ENCODE measurements at regions not wholly inside any gene's neighbourhood (a gene's known extent, or its start where the extent isn't known, plus 50 kb on each side); places are given as distances from the start of the nearest gene placed in this dataset.
A peak's percentile ranks its signal among the peaks of the same experiment; 100 is the strongest.

DNA sequence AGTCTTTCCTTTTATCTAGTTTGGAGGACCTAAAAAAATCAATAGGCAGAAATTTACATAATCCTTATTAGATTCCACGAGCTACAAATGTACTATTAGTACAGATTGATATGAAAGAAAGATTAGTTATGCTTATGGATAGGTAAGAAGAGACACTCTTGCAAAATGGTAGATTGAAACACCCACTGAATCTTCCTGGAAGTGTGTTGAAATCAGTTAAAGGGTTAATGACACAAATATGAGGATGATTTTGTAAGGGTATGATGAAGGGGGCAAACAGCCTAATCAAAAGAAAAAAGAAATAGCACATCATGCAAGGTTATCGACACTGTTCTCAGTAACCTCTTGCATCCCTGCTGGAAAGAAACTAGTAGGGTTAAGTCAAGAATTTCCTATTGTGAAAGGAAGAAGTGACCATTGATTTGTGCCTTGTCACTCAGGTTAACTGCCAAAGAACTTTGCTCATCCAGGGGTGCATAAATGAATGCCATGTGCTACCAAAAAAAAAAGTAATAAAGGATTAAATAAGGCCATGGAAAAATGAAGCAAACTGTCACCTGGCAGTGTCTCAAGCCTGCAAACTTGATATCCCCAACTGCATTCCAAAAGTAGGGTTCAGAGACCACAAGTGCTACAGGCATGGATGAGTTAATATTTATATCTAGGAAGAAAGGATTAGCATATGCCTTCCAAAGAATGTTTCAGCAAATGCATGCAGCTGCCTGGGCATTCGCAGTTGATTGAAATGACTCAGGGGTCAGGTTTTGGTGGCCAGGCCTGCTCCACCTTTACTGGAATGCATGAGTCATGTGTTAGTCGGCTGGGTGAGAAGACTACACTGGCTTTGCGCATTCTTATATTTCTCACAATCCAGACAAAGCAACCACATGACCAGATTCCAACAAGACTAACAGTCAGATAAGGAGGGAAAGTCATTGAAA, 78.3 kb upstream of the ATXN3L start:
- Histone ChIP-seq H3K4me3 (no peak overlapping the region), H3K27me3 (replicated peaks; ENCODE audit: insufficient read depth) (no peaks in the 10 kb centered on the region), H3K27ac (peak overlapping the region; percentile 76 to 80), H3K9me3 (no peaks in the 10 kb centered on the region), H3K36me3 (no peaks in the 10 kb centered on the region), H3K4me1 (ENCODE audit: control insufficient read depth in 1 of 2, low read depth in 2 of 2) (peaks cover 7 to 16% of the 10 kb centered on the region in 2 donors)
- DNase-seq (ENCODE audit: low spot score) (peak; percentile 33), ATAC-seq (ENCODE audit: insufficient number of reproducible peaks, low FRiP score, low read depth) (peak; percentile 88)
- TF ChIP-seq, protein P1, sequence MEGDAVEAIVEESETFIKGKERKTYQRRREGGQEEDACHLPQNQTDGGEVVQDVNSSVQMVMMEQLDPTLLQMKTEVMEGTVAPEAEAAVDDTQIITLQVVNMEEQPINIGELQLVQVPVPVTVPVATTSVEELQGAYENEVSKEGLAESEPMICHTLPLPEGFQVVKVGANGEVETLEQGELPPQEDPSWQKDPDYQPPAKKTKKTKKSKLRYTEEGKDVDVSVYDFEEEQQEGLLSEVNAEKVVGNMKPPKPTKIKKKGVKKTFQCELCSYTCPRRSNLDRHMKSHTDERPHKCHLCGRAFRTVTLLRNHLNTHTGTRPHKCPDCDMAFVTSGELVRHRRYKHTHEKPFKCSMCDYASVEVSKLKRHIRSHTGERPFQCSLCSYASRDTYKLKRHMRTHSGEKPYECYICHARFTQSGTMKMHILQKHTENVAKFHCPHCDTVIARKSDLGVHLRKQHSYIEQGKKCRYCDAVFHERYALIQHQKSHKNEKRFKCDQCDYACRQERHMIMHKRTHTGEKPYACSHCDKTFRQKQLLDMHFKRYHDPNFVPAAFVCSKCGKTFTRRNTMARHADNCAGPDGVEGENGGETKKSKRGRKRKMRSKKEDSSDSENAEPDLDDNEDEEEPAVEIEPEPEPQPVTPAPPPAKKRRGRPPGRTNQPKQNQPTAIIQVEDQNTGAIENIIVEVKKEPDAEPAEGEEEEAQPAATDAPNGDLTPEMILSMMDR (IDR thresholded peaks at IDR 0.05) = no peak

DNA sequence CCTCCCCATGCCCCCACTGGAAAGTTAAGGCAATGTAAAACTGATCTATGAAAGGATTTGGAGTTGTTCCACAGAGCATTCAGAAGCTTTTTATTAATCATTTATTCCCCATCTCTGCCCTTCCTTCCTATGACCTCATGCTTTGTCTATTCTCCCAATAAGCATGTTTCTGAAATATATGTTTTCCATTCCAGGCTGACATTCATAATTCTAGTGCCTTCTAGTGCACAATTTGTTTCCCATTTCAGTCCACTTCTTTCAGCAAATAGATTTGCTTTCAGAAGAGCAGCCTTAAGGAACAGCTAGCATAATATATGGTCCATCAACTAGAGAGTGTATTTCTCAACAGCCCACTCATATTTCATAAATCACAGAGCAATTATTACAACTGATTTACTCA, 77.1 kb upstream of the ATXN3L start:
- TF ChIP-seq, protein P1 (IDR thresholded peaks at IDR 0.05) = no peak
- DNase-seq (ENCODE audit: low spot score) = no peak
- no peaks in the 10 kb centered on the region for H3K27me3 ChIP-seq (replicated peaks; ENCODE audit: insufficient read depth)
- H3K9me3 ChIP-seq = no peaks in the 10 kb centered on the region
- H3K4me1 ChIP-seq (ENCODE audit: control insufficient read depth in 1 of 2, low read depth in 2 of 2) = peaks cover 7 to 16% of the 10 kb centered on the region in 2 donors
- H3K36me3 ChIP-seq = no peaks in the 10 kb centered on the region
- H3K4me3 ChIP-seq = no peak overlapping the region
- peak overlapping the region; percentile 17 to 80 for H3K27ac ChIP-seq
- no peak for ATAC-seq (ENCODE audit: insufficient number of reproducible peaks, low FRiP score, low read depth)

DNA sequence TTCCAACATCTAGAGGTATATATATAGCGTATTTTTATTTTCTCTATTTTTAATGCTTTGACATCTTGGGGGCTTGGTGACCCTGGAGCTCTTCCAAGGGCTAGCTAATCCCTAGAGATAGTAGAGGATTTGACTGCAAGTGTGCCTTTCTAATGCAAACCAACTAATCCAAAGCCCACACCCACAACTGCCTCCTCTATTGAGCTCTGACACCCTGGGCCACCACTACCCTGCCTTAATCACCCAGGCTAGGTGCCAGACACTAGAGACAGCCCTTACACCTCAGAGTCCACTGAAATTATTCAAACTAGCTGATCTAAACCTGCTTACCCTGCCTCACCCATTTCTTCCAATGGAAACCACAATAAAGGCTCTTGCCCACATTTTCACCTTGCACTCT, 69.6 kb upstream of the ATXN3L start:
- TF ChIP-seq, protein P1 (IDR thresholded peaks at IDR 0.05) = no peak
- ATAC-seq (ENCODE audit: insufficient number of reproducible peaks, low FRiP score, low read depth) (no peak), DNase-seq (ENCODE audit: low spot score) (no peak)
- Histone ChIP-seq H3K36me3 (no peaks in the 10 kb centered on the region), H3K27me3 (replicated peaks; ENCODE audit: insufficient read depth) (no peaks in the 10 kb centered on the region), H3K4me3 (no peak overlapping the region), H3K4me1 (ENCODE audit: control insufficient read depth in 1 of 2, low read depth in 2 of 2) (peaks cover 0 to 5% of the 10 kb centered on the region in 2 donors), H3K9me3 (no peaks in the 10 kb centered on the region), H3K27ac (no peak overlapping the region)

DNA sequence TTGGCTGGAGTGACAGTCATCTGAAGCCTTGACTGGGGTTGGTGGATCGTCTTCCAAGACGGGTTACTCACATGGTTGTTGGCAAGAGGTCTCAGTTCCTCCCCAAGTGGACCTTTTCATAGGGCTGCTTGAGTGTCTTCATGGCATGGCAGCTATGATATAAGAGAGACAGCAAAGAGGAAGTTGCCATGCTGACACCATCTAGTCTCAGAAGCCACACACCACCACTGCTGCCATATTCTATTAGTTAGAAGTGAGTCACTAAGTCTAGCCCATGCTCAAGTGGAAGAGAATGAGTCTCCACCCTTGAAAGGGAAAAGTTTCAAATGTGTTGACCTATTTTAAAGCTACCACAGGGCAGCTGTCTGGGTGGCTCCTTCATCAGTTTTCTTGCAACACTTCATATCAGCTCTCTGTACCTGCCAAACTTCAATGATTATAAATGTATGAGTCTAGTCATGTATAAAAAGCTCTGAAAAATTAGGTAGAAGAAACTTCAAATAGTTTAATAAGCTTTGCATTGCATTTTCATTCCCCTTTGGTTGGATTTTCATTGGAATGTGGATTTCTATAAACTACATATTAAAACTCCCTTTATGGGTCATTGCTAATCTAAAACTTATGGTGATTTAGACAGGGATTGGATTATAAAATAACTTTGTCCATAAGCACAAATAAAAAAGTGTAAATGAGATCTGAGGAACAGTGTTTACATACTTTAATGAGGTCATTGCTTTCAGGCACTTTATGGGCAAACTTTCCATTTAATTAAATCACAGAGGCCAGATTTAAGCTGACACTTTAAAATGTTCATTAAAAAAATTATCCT, 68.0 kb upstream of the ATXN3L start:
- no peaks in the 10 kb centered on the region for H3K36me3 ChIP-seq
- H3K27ac ChIP-seq = no peak overlapping the region
- no peak for ATAC-seq (ENCODE audit: insufficient number of reproducible peaks, low FRiP score, low read depth)
- H3K9me3 ChIP-seq = no peaks in the 10 kb centered on the region
- no peaks in the 10 kb centered on the region for H3K27me3 ChIP-seq (replicated peaks; ENCODE audit: insufficient read depth)
- peaks cover 0 to 5% of the 10 kb centered on the region in 2 donors for H3K4me1 ChIP-seq (ENCODE audit: control insufficient read depth in 1 of 2, low read depth in 2 of 2)
- no peak for DNase-seq (ENCODE audit: low spot score)
- TF ChIP-seq, protein P1 (IDR thresholded peaks at IDR 0.05) = no peak
- H3K4me3 ChIP-seq = no peak overlapping the region

DNA sequence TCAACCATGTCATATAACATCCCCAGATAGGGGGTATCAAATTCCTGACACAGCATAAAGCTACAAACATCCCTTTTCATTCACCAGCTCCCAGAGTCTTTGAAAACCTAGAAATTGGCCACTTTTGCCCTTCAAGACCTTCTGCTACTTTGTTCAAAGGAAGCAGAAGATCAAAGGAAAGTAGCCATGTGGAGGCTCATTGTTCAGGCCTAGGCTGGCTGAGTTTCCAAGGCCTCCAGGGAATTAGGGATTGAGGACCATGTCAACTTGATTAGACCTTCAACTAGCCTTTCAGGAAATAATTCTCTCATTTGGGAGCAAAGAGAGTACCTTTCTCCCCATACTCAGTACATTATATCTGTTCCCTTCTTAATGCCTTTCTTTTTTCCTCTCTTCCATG, 66.8 kb upstream of the ATXN3L start:
- Histone ChIP-seq H3K27me3 (replicated peaks; ENCODE audit: insufficient read depth) (no peaks in the 10 kb centered on the region), H3K4me3 (no peak overlapping the region), H3K27ac (no peak overlapping the region), H3K36me3 (no peaks in the 10 kb centered on the region), H3K9me3 (no peaks in the 10 kb centered on the region), H3K4me1 (ENCODE audit: control insufficient read depth in 1 of 2, low read depth in 2 of 2) (peaks cover 0 to 5% of the 10 kb centered on the region in 2 donors)
- DNase-seq (ENCODE audit: low spot score) (no peak), ATAC-seq (ENCODE audit: insufficient number of reproducible peaks, low FRiP score, low read depth) (no peak)
- TF ChIP-seq, protein P1 (IDR thresholded peaks at IDR 0.05) = no peak
